Fibroblast of lung (primary cell): ENCODE measurements at regions not wholly inside any gene's neighbourhood (a gene's known extent, or its start where the extent isn't known, plus 50 kb on each side); places are given as distances from the start of the nearest gene placed in this dataset.

ENCODE experiments used
- DNase-seq, 2 donors: peaks; one replicate each; pipeline versions ENCODE4 v3.0.0 to v3.0.0-alpha.2; 2010; ENCODE audit warnings: low read depth in 2 of 2
- H2AFZ ChIP-seq: 2 replicates; pipeline ENCODE4 v1.5.1; 2012; ENCODE audit warnings: low read length, control low read depth, inconsistent platforms
- H3K27ac ChIP-seq: 2 replicates; pipeline ENCODE4 v1.5.1; 2011; ENCODE audit warnings: low read length, control low read depth; ENCODE audit not compliant: insufficient read depth
- H3K27me3 ChIP-seq: 2 replicates; pipeline ENCODE4 v1.5.1; 2011; ENCODE audit warnings: mild to moderate bottlenecking, low read length; ENCODE audit not compliant: control insufficient read depth, insufficient read depth
- H3K36me3 ChIP-seq: 2 replicates; pipeline ENCODE4 v1.5.1; 2011; ENCODE audit warnings: low read length; ENCODE audit not compliant: control insufficient read depth, insufficient read depth
- H3K4me1 ChIP-seq: 2 replicates; pipeline ENCODE4 v1.5.1; 2011; ENCODE audit warnings: low read length; ENCODE audit not compliant: control insufficient read depth, insufficient read depth; ENCODE audit errors: extremely low read depth
- H3K4me2 ChIP-seq: 2 replicates; pipeline ENCODE4 v1.5.1; 2011; ENCODE audit warnings: low read length, control low read depth; ENCODE audit not compliant: insufficient read depth; ENCODE audit errors: extremely low read depth
- H3K4me3 ChIP-seq, 4 experiments: fragments of 200-600 bp in 1 of 4; sonication (generic) in 1 of 4; replicated peaks in 1 of 4; 2 replicates each; pipeline ENCODE4 v1.5.1; 2011 to 2016; ENCODE audit warnings: low read length in 4 of 4, low read depth in 3 of 4, mild to moderate bottlenecking in 3 of 4, control low read depth in 2 of 4, inconsistent platforms in 1 of 4, mixed read lengths in 1 of 4; ENCODE audit not compliant: insufficient read depth in 1 of 4; ENCODE audit errors: control extremely low read depth in 1 of 4
- H3K79me2 ChIP-seq: 2 replicates; pipeline ENCODE4 v1.5.1; 2012; ENCODE audit warnings: mild to moderate bottlenecking, low read length, inconsistent platforms; ENCODE audit not compliant: control insufficient read depth, insufficient read depth
- H3K9ac ChIP-seq: 2 replicates; pipeline ENCODE4 v1.5.1; 2011; ENCODE audit warnings: mild to moderate bottlenecking, low read length, control low read depth; ENCODE audit not compliant: insufficient read depth
- H3K9me3 ChIP-seq: 2 replicates; pipeline ENCODE4 v1.5.1; 2012; ENCODE audit warnings: low read depth, low read length; ENCODE audit not compliant: control insufficient read depth, insufficient read depth
- H4K20me1 ChIP-seq: 2 replicates; pipeline ENCODE4 v1.5.1; 2011; ENCODE audit warnings: low read length; ENCODE audit not compliant: control insufficient read depth, insufficient read depth; ENCODE audit errors: extremely low read depth
- CTCF ChIP-seq, 2 donors: IDR thresholded peaks in 1 of 2; conservative IDR thresholded peaks in 1 of 2; 1 replicate in 1 of 2; 2 replicates in 1 of 2; pipeline ENCODE4 v1.5.1; 2011 to 2012; ENCODE audit warnings: low read length in 2 of 2, control low read depth in 1 of 2, inconsistent platforms in 1 of 2, low read depth in 1 of 2, mild to moderate bottlenecking in 1 of 2
- EZH2 ChIP-seq: IDR thresholded peaks from 2 replicates; pipeline ENCODE4 v1.5.1; 2012; ENCODE audit warnings: low read length, control low read depth, mild to moderate bottlenecking; ENCODE audit errors: missing control alignments

DNA sequence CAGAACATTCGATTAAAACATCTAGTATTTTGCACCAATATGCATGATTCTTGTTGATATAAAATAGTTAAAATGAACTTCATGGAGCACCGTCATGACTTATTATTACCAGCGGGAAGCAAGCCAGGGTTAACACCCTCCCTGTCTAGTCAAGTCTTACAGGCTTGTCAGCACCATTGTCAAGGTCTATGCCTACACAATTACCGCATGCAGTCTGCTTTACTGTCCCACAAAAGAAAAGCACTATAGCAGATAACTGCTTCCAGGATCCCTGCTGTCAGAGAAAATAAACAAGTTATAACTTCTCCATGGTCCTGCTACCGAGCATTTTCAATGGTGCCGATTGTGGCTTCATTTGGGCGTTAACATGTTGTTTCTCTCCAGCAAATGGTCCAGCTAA is 968.0 kb upstream of the FAM98A start:
- no peaks in the 10 kb centered on the region for H3K27me3 ChIP-seq

GRCh38 chr2:34552337-34552736 is 953.2 kb upstream of the FAM98A start:
- H3K79me2 ChIP-seq = no peaks in the 10 kb centered on the region
- no peaks in the 10 kb centered on the region for H3K4me1 ChIP-seq
- no peak for DNase-seq
- H3K27ac ChIP-seq = no peak overlapping the region
- no peak overlapping the region for H3K4me2 ChIP-seq
- TF ChIP-seq EZH2 (no peak), CTCF (conservative IDR thresholded peaks at IDR 0.05 in 1 of 2, IDR thresholded peaks at IDR 0.05 in 1 of 2; ENCODE audit: low read depth in 1 of 2, low read length in 2 of 2) (no peak)
- no peaks in the 10 kb centered on the region for H3K27me3 ChIP-seq
- no peak overlapping the region for H3K4me3 ChIP-seq
- no peaks in the 10 kb centered on the region for H4K20me1 ChIP-seq
- no peaks in the 10 kb centered on the region for H3K36me3 ChIP-seq
- H3K9me3 ChIP-seq = no peaks in the 10 kb centered on the region
- H3K9ac ChIP-seq = no peak overlapping the region
- H2AFZ ChIP-seq = no peak overlapping the region

More for the DNA sequence above, 968.0 kb upstream of the FAM98A start:
- no peak for DNase-seq
- Histone ChIP-seq H2AFZ (no peak overlapping the region), H3K9me3 (no peaks in the 10 kb centered on the region), H3K79me2 (no peaks in the 10 kb centered on the region), H3K36me3 (no peaks in the 10 kb centered on the region), H3K4me3 (no peak overlapping the region), H3K4me1 (no peaks in the 10 kb centered on the region), H4K20me1 (no peaks in the 10 kb centered on the region), H3K4me2 (no peak overlapping the region), H3K27ac (no peak overlapping the region), H3K9ac (no peak overlapping the region)
- TF ChIP-seq CTCF (conservative IDR thresholded peaks at IDR 0.05 in 1 of 2, IDR thresholded peaks at IDR 0.05 in 1 of 2; ENCODE audit: low read depth in 1 of 2, low read length in 2 of 2) (no peak), EZH2 (no peak)

- H2AFZ ChIP-seq = no peak overlapping the region
- no peaks in the 10 kb centered on the region for H3K79me2 ChIP-seq
- DNase-seq = no peak
- H3K9ac ChIP-seq = no peak overlapping the region
- no peak for TF ChIP-seq EZH2
- TF ChIP-seq CTCF (conservative IDR thresholded peaks at IDR 0.05 in 1 of 2, IDR thresholded peaks at IDR 0.05 in 1 of 2; ENCODE audit: low read depth in 1 of 2, low read length in 2 of 2) = no peak
- H4K20me1 ChIP-seq = no peaks in the 10 kb centered on the region
- H3K4me3 ChIP-seq = no peak overlapping the region
- H3K4me2 ChIP-seq = no peak overlapping the region
- no peaks in the 10 kb centered on the region for H3K27me3 ChIP-seq
- no peak overlapping the region for H3K27ac ChIP-seq
- no peaks in the 10 kb centered on the region for H3K4me1 ChIP-seq
- H3K9me3 ChIP-seq = no peaks in the 10 kb centered on the region
- H3K36me3 ChIP-seq = no peaks in the 10 kb centered on the region
Observed at GRCh38 chr2:34549710-34550345, 950.7 kb upstream of the FAM98A start.
